H9 (cell line): ENCODE measurements at regions not wholly inside any gene's neighbourhood (a gene's known extent, or its start where the extent isn't known, plus 50 kb on each side); places are given as distances from the start of the nearest gene placed in this dataset.
A peak's percentile ranks its signal among the peaks of the same experiment; 100 is the strongest.

ENCODE experiments used
- DNase-seq: peaks from one replicate; pipeline ENCODE4 v3.0.0-alpha.2; 2017
- H2AFZ ChIP-seq: one replicate; pipeline ENCODE4 v1.6.1; 2013; ENCODE audit warnings: mild to moderate bottlenecking, low read length, control low read depth, moderate library complexity
- H2AK5ac ChIP-seq: 2 replicates; pipeline ENCODE4 v1.6.1; 2013; ENCODE audit warnings: low read length, control low read depth, mixed read lengths; ENCODE audit not compliant: insufficient read length
- H2BK120ac ChIP-seq: one replicate; pipeline ENCODE4 v1.6.1; 2013; ENCODE audit warnings: low read depth, mild to moderate bottlenecking, low read length, control low read depth, inconsistent platforms; ENCODE audit not compliant: poor library complexity, severe bottlenecking
- H2BK12ac ChIP-seq: 2 replicates; pipeline ENCODE4 v1.6.1; 2013; ENCODE audit warnings: low read length, control low read depth, mixed read lengths, low read depth; ENCODE audit not compliant: insufficient read length
- H2BK15ac ChIP-seq: 2 replicates; pipeline ENCODE4 v1.6.1; 2013; ENCODE audit warnings: low read depth, low read length, control low read depth
- H2BK20ac ChIP-seq: one replicate; pipeline ENCODE4 v1.6.1; 2013; ENCODE audit warnings: low read depth, mild to moderate bottlenecking, low read length, control low read depth, inconsistent platforms; ENCODE audit not compliant: poor library complexity, severe bottlenecking
- H2BK5ac ChIP-seq: 2 replicates; pipeline ENCODE4 v1.6.1; 2013; ENCODE audit warnings: low read length, control low read depth, mixed read lengths; ENCODE audit not compliant: insufficient read length
- H3K14ac ChIP-seq: 2 replicates; pipeline ENCODE4 v1.6.1; 2013; ENCODE audit warnings: low read length, control low read depth; ENCODE audit not compliant: insufficient read depth
- H3K18ac ChIP-seq: 2 replicates; pipeline ENCODE4 v1.6.1; 2013; ENCODE audit warnings: low read depth, mild to moderate bottlenecking, mixed read lengths, low read length, control low read depth; ENCODE audit not compliant: insufficient read length
- H3K23ac ChIP-seq: 2 replicates; pipeline ENCODE4 v1.6.1; 2013; ENCODE audit warnings: low read length, control low read depth, mixed read lengths, low read depth; ENCODE audit not compliant: insufficient read length
- H3K23me2 ChIP-seq: 2 replicates; pipeline ENCODE4 v1.6.1; 2013; ENCODE audit warnings: low read depth, mild to moderate bottlenecking, mixed read lengths, low read length, control low read depth; ENCODE audit not compliant: insufficient read length, poor library complexity, severe bottlenecking
- H3K27ac ChIP-seq: 2 replicates; pipeline ENCODE4 v1.5.1; 2013; ENCODE audit warnings: low read length, control low read depth, mixed read lengths, low read depth; ENCODE audit not compliant: insufficient read length
- H3K27me3 ChIP-seq: 2 replicates; pipeline ENCODE4 v1.6.1; 2013; ENCODE audit warnings: low read length, control low read depth, inconsistent platforms; ENCODE audit not compliant: insufficient read depth
- H3K4ac ChIP-seq: 2 replicates; pipeline ENCODE4 v1.6.1; 2013; ENCODE audit warnings: low read depth, mild to moderate bottlenecking, control low read depth, inconsistent platforms, low read length, moderate library complexity
- H3K4me1 ChIP-seq: 2 replicates; pipeline ENCODE4 v1.6.1; 2013; ENCODE audit warnings: low read length, control low read depth, inconsistent platforms; ENCODE audit not compliant: insufficient read depth
- H3K4me2 ChIP-seq: 2 replicates; pipeline ENCODE4 v1.6.1; 2013; ENCODE audit warnings: low read length, control low read depth, mixed read lengths; ENCODE audit not compliant: insufficient read length, insufficient read depth
- H3K56ac ChIP-seq: 2 replicates; pipeline ENCODE4 v1.6.1; 2013; ENCODE audit warnings: low read depth, mild to moderate bottlenecking, mixed read lengths, low read length, control low read depth; ENCODE audit not compliant: insufficient read length
- H3K79me1 ChIP-seq: 2 replicates; pipeline ENCODE4 v1.6.1; 2013; ENCODE audit warnings: low read depth, mild to moderate bottlenecking, moderate library complexity, low read length, control low read depth, inconsistent platforms; ENCODE audit not compliant: insufficient read depth, poor library complexity, severe bottlenecking
- H3K79me2 ChIP-seq: 2 replicates; pipeline ENCODE4 v1.6.1; 2013; ENCODE audit warnings: low read length, control low read depth, inconsistent platforms; ENCODE audit not compliant: insufficient read depth
- H3K9ac ChIP-seq: 2 replicates; pipeline ENCODE4 v1.6.1; 2013; ENCODE audit warnings: low read length, control low read depth, mixed read lengths; ENCODE audit not compliant: insufficient read length; ENCODE audit errors: extremely low read depth
- H3K9me3 ChIP-seq: one replicate; pipeline ENCODE4 v1.6.1; 2013; ENCODE audit warnings: low read depth, low read length, inconsistent platforms; ENCODE audit not compliant: control insufficient read depth
- H3T11ph ChIP-seq: one replicate; pipeline ENCODE4 v1.6.1; 2013; ENCODE audit warnings: mild to moderate bottlenecking, low read length, control low read depth, inconsistent platforms
- H4K20me1 ChIP-seq: one replicate; pipeline ENCODE4 v1.6.1; 2013; ENCODE audit not compliant: control insufficient read depth, insufficient read length, insufficient read depth
- H4K5ac ChIP-seq: 2 replicates; pipeline ENCODE4 v1.6.1; 2013; ENCODE audit warnings: low read depth, mild to moderate bottlenecking, mixed read lengths, low read length, control low read depth; ENCODE audit not compliant: insufficient read length
- H4K8ac ChIP-seq: replicated peaks from 2 replicates; pipeline ENCODE4 v1.6.1; 2013; ENCODE audit warnings: low read length, control low read depth, mixed read lengths, low read depth; ENCODE audit not compliant: insufficient read length
- H4K91ac ChIP-seq: 2 replicates; pipeline ENCODE4 v1.6.1; 2013; ENCODE audit warnings: low read depth, mild to moderate bottlenecking, moderate library complexity, mixed read lengths, low read length, control low read depth; ENCODE audit not compliant: insufficient read length
- H3K27ac Mint-ChIP-seq, 3 experiments: 2 replicates in 2 of 3; 3 replicates in 1 of 3; pipeline ENCODE4 v1.8.0; 2020 to 2021; ENCODE audit warnings: mixed read lengths in 3 of 3, mild to moderate bottlenecking in 1 of 3, moderate library complexity in 1 of 3
- H3K27me3 Mint-ChIP-seq: 2 replicates; pipeline ENCODE4 v1.8.0; 2021; ENCODE audit warnings: low read depth, mild to moderate bottlenecking, moderate library complexity, mixed read lengths
- H3K36me3 Mint-ChIP-seq, 3 experiments: 2 replicates in 2 of 3; 3 replicates in 1 of 3; pipeline ENCODE4 v1.8.0; 2020 to 2021; ENCODE audit warnings: low read depth in 3 of 3, mixed read lengths in 3 of 3; ENCODE audit not compliant: insufficient read depth in 1 of 3
- H3K4me1 Mint-ChIP-seq, 2 experiments: 2 replicates each; pipeline ENCODE4 v1.8.0; 2020; ENCODE audit warnings: mixed read lengths in 2 of 2
- H3K4me3 Mint-ChIP-seq, 2 experiments: 2 replicates in 1 of 2; 3 replicates in 1 of 2; pipeline ENCODE4 v1.8.0; 2020 to 2021; ENCODE audit warnings: mild to moderate bottlenecking in 2 of 2, mixed read lengths in 2 of 2, moderate library complexity in 1 of 2
- H3K9me3 Mint-ChIP-seq, 2 experiments: 2 replicates in 1 of 2; 3 replicates in 1 of 2; pipeline ENCODE4 v1.8.0; 2020; ENCODE audit warnings: mild to moderate bottlenecking in 2 of 2, mixed read lengths in 2 of 2, moderate library complexity in 1 of 2
- WGBS: extraction: QIAGEN DNeasy Blood & Tissue Kit; methylation state at CpG from one replicate; pipeline ENCODE4 v1.1.7; 2013; ENCODE audit warnings: missing lambda C conversion rate, low lambda C conversion rate, mixed read lengths; ENCODE audit not compliant: insufficient read length; ENCODE audit errors: extremely low coverage; 5-methylcytosine and 5-hydroxymethylcytosine counted together
- TF ChIP-seq, protein P1 (sequence below): fragments of 200-600 bp; sonication (generic); conservative IDR thresholded peaks from 3 replicates; pipeline ENCODE4 v1.8.0; 2021; ENCODE audit warnings: antibody characterized with exemption, mild to moderate bottlenecking

DNA sequence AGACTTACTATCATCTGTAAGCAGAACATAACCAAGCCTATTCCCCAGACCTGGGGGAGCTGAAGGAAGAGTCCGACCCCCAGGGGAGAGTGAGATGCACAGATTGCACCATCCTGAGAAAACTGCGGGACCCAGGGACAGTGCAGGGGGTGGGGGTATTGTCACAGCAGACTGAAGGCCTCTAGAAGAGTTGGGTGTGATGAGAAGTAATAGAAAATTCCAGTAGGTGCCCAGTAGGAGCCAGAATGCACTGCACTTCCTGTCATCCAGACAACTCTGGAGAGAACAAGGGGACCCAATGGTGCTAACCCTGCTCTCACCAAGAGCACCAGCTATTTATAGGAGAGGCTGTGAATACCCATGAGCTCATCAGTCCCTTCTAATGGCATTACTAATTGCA, 190.1 kb downstream of the BCL11B start:
- Histone ChIP-seq H3K27ac (no peak overlapping the region), H3K27me3 (no peaks in the 10 kb centered on the region), H3K18ac (no peak overlapping the region), H3K79me2 (no peaks in the 10 kb centered on the region), H2BK120ac (no peak overlapping the region), H2AK5ac (no peak overlapping the region), H2BK20ac (no peak overlapping the region), H3K9ac (no peak overlapping the region), H2AFZ (no peak overlapping the region), H3K9me3 (no peaks in the 10 kb centered on the region), H4K20me1 (no peaks in the 10 kb centered on the region), H3K23me2 (no peaks in the 10 kb centered on the region), H3K79me1 (no peaks in the 10 kb centered on the region), H3T11ph (no peak overlapping the region), H4K8ac (no peak overlapping the region), H3K4ac (no peak overlapping the region), H4K91ac (no peak overlapping the region), H2BK5ac (no peak overlapping the region), H2BK12ac (no peak overlapping the region), H2BK15ac (no peak overlapping the region), H3K4me1 (no peaks in the 10 kb centered on the region), H4K5ac (no peak overlapping the region), H3K56ac (no peak overlapping the region), H3K4me2 (no peak overlapping the region), H3K23ac (no peak overlapping the region), H3K14ac (no peak overlapping the region)
- Mint-ChIP-seq H3K36me3 (no peaks in the 10 kb centered on the region), H3K4me3 (no peak overlapping the region), H3K27me3 (no peaks in the 10 kb centered on the region), H3K9me3 (peaks cover 0 to 18% of the 10 kb centered on the region in 2 experiments), H3K4me1 (no peaks in the 10 kb centered on the region), H3K27ac (no peak overlapping the region)
- WGBS = no CpG with 5 or more reads among the region's 2 CpGs
- TF ChIP-seq, protein P1, sequence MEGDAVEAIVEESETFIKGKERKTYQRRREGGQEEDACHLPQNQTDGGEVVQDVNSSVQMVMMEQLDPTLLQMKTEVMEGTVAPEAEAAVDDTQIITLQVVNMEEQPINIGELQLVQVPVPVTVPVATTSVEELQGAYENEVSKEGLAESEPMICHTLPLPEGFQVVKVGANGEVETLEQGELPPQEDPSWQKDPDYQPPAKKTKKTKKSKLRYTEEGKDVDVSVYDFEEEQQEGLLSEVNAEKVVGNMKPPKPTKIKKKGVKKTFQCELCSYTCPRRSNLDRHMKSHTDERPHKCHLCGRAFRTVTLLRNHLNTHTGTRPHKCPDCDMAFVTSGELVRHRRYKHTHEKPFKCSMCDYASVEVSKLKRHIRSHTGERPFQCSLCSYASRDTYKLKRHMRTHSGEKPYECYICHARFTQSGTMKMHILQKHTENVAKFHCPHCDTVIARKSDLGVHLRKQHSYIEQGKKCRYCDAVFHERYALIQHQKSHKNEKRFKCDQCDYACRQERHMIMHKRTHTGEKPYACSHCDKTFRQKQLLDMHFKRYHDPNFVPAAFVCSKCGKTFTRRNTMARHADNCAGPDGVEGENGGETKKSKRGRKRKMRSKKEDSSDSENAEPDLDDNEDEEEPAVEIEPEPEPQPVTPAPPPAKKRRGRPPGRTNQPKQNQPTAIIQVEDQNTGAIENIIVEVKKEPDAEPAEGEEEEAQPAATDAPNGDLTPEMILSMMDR = no peak
- peak; percentile 7 for DNase-seq
